K562 (cell line): ENCODE measurements at regions not wholly inside any gene's neighbourhood (a gene's known extent, or its start where the extent isn't known, plus 50 kb on each side); places are given as distances from the start of the nearest gene placed in this dataset.

ENCODE experiments used
- ATAC-seq: fragments of 200-7000 bp; cut with Tn5 transposase; 3 replicates; pipeline ENCODE4 v1.9.1; 2020; ENCODE audit warnings: moderate library complexity
- BruUV-seq: library from RNA; stranded (reverse); fragments of 400-500 nt; replicated peaks from 2 replicates; lab custom pipeline; 2021; lab: Mats Ljungman, UMichigan
- CTCF ChIA-PET: fragments of 300-600 bp; formaldehyde crosslinking; extraction: SDS; loops from one replicate; lab custom pipeline; 2021; ENCODE audit warnings: low intra/inter-chr PET ratio; lab: Yijun Ruan, JAX
- POLR2A ChIA-PET: fragments of 300-600, 350-650 bp; sonication (Branson Sonifier 250); formaldehyde crosslinking; extraction: SDS; loops from one replicate; lab custom pipeline; 2021; ENCODE audit warnings: antibody characterized with exemption, inconsistent platforms; lab: Yijun Ruan, JAX
- DNase-seq, 4 experiments: peaks; one replicate each; pipeline versions ENCODE4 v3.0.0 to v3.0.0-alpha.2; 2011 to 2018; ENCODE audit warnings: low spot score in 3 of 4, mixed read lengths in 3 of 4; ENCODE audit errors: extremely low read depth in 1 of 4
- FAIRE-seq: peaks from 2 replicates; lab custom pipeline; 2011; peaks lifted over from hg19 to GRCh38; lab: Jason Lieb, UNC
- H2AFZ ChIP-seq: 2 replicates; pipeline ENCODE4 v1.6.0; 2011; ENCODE audit warnings: low read depth, low read length, control low read depth, inconsistent platforms
- H3K27ac ChIP-seq: fragments of 200-600 bp; 3 replicates; pipeline ENCODE4 v1.8.0; 2011; ENCODE audit warnings: low read depth, mild to moderate bottlenecking, control low read depth, inconsistent platforms, low read length, moderate library complexity, mixed read lengths; ENCODE audit errors: extremely low read depth
- H3K27me3 ChIP-seq, 2 experiments: fragments of 300-600 bp in 1 of 2; 2 replicates in 1 of 2; 3 replicates in 1 of 2; pipeline versions ENCODE4 v1.6.0 to v1.8.0; 2011; ENCODE audit warnings: inconsistent platforms in 2 of 2, low read length in 2 of 2, mild to moderate bottlenecking in 1 of 2, mixed read lengths in 1 of 2, moderate library complexity in 1 of 2; ENCODE audit not compliant: control insufficient read depth in 2 of 2, insufficient read depth in 2 of 2
- H3K36me3 ChIP-seq: fragments of 300-600 bp; 3 replicates; pipeline ENCODE4 v1.8.0; 2011; ENCODE audit warnings: mild to moderate bottlenecking, low read length, inconsistent platforms; ENCODE audit not compliant: control insufficient read depth, insufficient read depth
- H3K4me1 ChIP-seq, 2 experiments: fragments of 200-600 bp in 1 of 2; replicated peaks in 1 of 2; 2 replicates in 1 of 2; 3 replicates in 1 of 2; pipeline versions ENCODE4 v1.5.1 to v1.8.0; 2011; ENCODE audit warnings: inconsistent platforms in 2 of 2, low read length in 2 of 2, mild to moderate bottlenecking in 1 of 2, mixed read lengths in 1 of 2, moderate library complexity in 1 of 2; ENCODE audit not compliant: control insufficient read depth in 2 of 2, insufficient read depth in 2 of 2
- H3K4me2 ChIP-seq: 2 replicates; pipeline ENCODE4 v1.6.1; 2011; ENCODE audit warnings: low read length, control low read depth, inconsistent platforms, mixed read lengths; ENCODE audit not compliant: insufficient read depth
- H3K4me3 ChIP-seq: fragments of 200-600 bp; sonication (generic), shearing (Covaris generic); 2 replicates; pipeline ENCODE4 v1.5.1; 2016; ENCODE audit warnings: control low read depth, inconsistent platforms
- H3K79me2 ChIP-seq: fragments of 200-600 bp; 3 replicates; pipeline ENCODE4 v1.8.0; 2011; ENCODE audit warnings: low read length, inconsistent platforms; ENCODE audit not compliant: control insufficient read depth, insufficient read depth
- H3K9ac ChIP-seq, 2 experiments: 2 replicates each; pipeline versions ENCODE4 v1.6.0 to v1.6.1; 2011; ENCODE audit warnings: low read depth in 2 of 2, low read length in 2 of 2, control low read depth in 1 of 2, inconsistent platforms in 1 of 2, mild to moderate bottlenecking in 1 of 2, mixed read lengths in 1 of 2; ENCODE audit not compliant: insufficient read depth in 1 of 2
- H3K9me1 ChIP-seq: one replicate; pipeline ENCODE4 v1.6.0; 2011; ENCODE audit warnings: inconsistent platforms, mild to moderate bottlenecking, low read length, moderate library complexity; ENCODE audit not compliant: control insufficient read depth, insufficient read depth
- H3K9me3 ChIP-seq: replicated peaks from 2 replicates; pipeline ENCODE4 v1.5.1; 2011; ENCODE audit warnings: low read depth, low read length, inconsistent platforms; ENCODE audit not compliant: control insufficient read depth, insufficient read depth
- H4K20me1 ChIP-seq: replicated peaks from 2 replicates; pipeline ENCODE4 v1.6.1; 2011; ENCODE audit warnings: low read length, inconsistent platforms, mixed read lengths; ENCODE audit not compliant: control insufficient read depth, insufficient read depth
- CBX8 ChIP-seq: fragments of 200-600 bp; sonication (generic); IDR thresholded peaks from 2 replicates; pipeline ENCODE4 v1.6.1; 2012; ENCODE audit warnings: borderline replicate concordance, mixed run types, low read depth, mild to moderate bottlenecking, moderate library complexity, mixed read lengths, low read length, control low read depth, inconsistent platforms; ENCODE audit not compliant: poor library complexity, severe bottlenecking; ENCODE audit errors: extremely low read depth
- HDAC2 ChIP-seq: fragments of 450-650 bp; IDR thresholded peaks from 2 replicates; pipeline ENCODE4 v1.6.1; 2016; ENCODE audit warnings: mild to moderate bottlenecking
- IRF9 ChIP-seq: fragments of 450-650 bp; IDR thresholded peaks from 2 replicates; pipeline ENCODE4 v1.6.1; 2016; ENCODE audit warnings: missing biosample characterization, missing genetic modification characterization
- KLF16 ChIP-seq: IDR thresholded peaks from 2 replicates; pipeline ENCODE4 v1.6.1; 2016; ENCODE audit warnings: antibody characterized with exemption
- LCOR ChIP-seq: sonication (generic); formaldehyde crosslinking; IDR thresholded peaks from 2 replicates; pipeline ENCODE4 v1.8.0; 2022; ENCODE audit warnings: mild to moderate bottlenecking, missing genetic modification reagents
- NR2C2 ChIP-seq, 2 experiments: fragments of 200-800 bp in 1 of 2; sonication (Bioruptor generic) in 1 of 2; sonication (generic) in 1 of 2; formaldehyde crosslinking in 1 of 2; IDR thresholded peaks; 2 replicates each; pipeline versions ENCODE4 v1.6.1 to v1.8.0; 2016 to 2022; ENCODE audit warnings: mild to moderate bottlenecking in 1 of 2, missing compliant biosample characterization in 1 of 2, missing genetic modification characterization in 1 of 2, missing genetic modification reagents in 1 of 2
- PRPF4 ChIP-seq: fragments of 200-400 bp; formaldehyde crosslinking; IDR thresholded peaks from one replicate; pipeline ENCODE4 v1.6.1; 2017; ENCODE audit warnings: low read length, low read depth, mild to moderate bottlenecking; ENCODE audit not compliant: insufficient read depth, poor library complexity, severe bottlenecking
- RBFOX2 ChIP-seq: fragments of 200-400 bp; formaldehyde crosslinking; IDR thresholded peaks from 2 replicates; pipeline ENCODE4 v1.6.1; 2017; ENCODE audit warnings: low read depth, mild to moderate bottlenecking, low read length, moderate library complexity
- ZNF318 ChIP-seq, 2 experiments: fragments of 450-650 bp; IDR thresholded peaks; 2 replicates each; pipeline ENCODE4 v1.6.1; 2016; ENCODE audit warnings: mild to moderate bottlenecking in 2 of 2, borderline replicate concordance in 1 of 2, low read depth in 1 of 2, moderate library complexity in 1 of 2
- ZNF639 ChIP-seq, 2 experiments: fragments of 200-800 bp in 1 of 2; sonication (Bioruptor generic) in 1 of 2; sonication (generic) in 1 of 2; formaldehyde crosslinking in 1 of 2; IDR thresholded peaks in 1 of 2; conservative IDR thresholded peaks in 1 of 2; 2 replicates each; pipeline versions ENCODE4 v1.5.0 to v1.6.1; 2016 to 2020; ENCODE audit warnings: missing compliant biosample characterization in 1 of 2, missing genetic modification characterization in 1 of 2, missing genetic modification reagents in 1 of 2
- ZNF764 ChIP-seq: fragments of 250-450 bp; sonication (Bioruptor Pico); IDR thresholded peaks from 2 replicates; pipeline ENCODE4 v1.4.0; 2020; ENCODE audit warnings: low read depth, mild to moderate bottlenecking, moderate library complexity
- WGBS: fragments of 100-300 bp; shearing (Covaris generic); methylation state at CpG from one replicate; pipeline ENCODE4 v1.1.6; 2016; ENCODE audit warnings: low coverage, mixed read lengths; ENCODE audit not compliant: insufficient coverage; ENCODE audit errors: missing lambda C conversion rate; 5-methylcytosine and 5-hydroxymethylcytosine counted together
- in situ Hi-C: fragments of 300-500 bp; cut with MboI; formaldehyde crosslinking; loops from 4 replicates; pipeline ENCODE4 v1.15.0; 2018; ENCODE audit warnings: inconsistent platforms, mixed read lengths
- intact Hi-C: fragments of 100-400 bp; cut with micrococcal nuclease; formaldehyde crosslinking; loops from 2 replicates; pipeline ENCODE4 v1.14.2; 2022

GRCh38 chr1:184900507-184900906, 73.8 kb downstream of the NIBAN1 start:
- 81% methylated on average over 4 of the region's 4 CpGs for WGBS
- intact Hi-C loops = no loop called here
- Histone ChIP-seq H3K4me2 (no peak overlapping the region), H3K27me3 (no peaks in the 10 kb centered on the region), H2AFZ (no peak overlapping the region), H3K27ac (no peak overlapping the region), H3K4me3 (no peak overlapping the region), H3K4me1 (no peaks in the 10 kb centered on the region), H3K79me2 (no peaks in the 10 kb centered on the region), H3K9me1 (no peaks in the 10 kb centered on the region), H3K9me3 (no peaks in the 10 kb centered on the region), H4K20me1 (no peaks in the 10 kb centered on the region), H3K9ac (no peak overlapping the region), H3K36me3 (peaks cover 4% of the 10 kb centered on the region; the same call in 1 of the 3 replicates)
- ChIA-PET POLR2A (interaction anchor here (0.6 to 2.0 kb wide), 2 partner anchors 12 to 146 kb away, joined by 5 to 7 read pairs; no protein-coding TSS in a partner anchor), CTCF (no interaction called here)
- DNase-seq (no peak), ATAC-seq (no peak), FAIRE-seq (no peak)
- in situ Hi-C loops = no loop called here
- no TSS peak for BruUV-seq
- TF ChIP-seq PRPF4 (no peak), ZNF318 (IDR thresholded peaks at IDR 0.05; ENCODE audit: borderline replicate concordance in 1 of 2, low read depth in 1 of 2) (no peak), KLF16 (no peak), HDAC2 (no peak), RBFOX2 (no peak), IRF9 (tag) (no peak), NR2C2 (CRISPR knock-in tag; IDR thresholded peaks at IDR 0.05) (no peak), NR2C2 (tag; IDR thresholded peaks at IDR 0.05) (no peak), CBX8 (no peak), ZNF639 (CRISPR knock-in tag; conservative IDR thresholded peaks at IDR 0.05 in 1 of 2, IDR thresholded peaks at IDR 0.05 in 1 of 2) (no peak), ZNF764 (no peak), LCOR (CRISPR knock-in tag) (no peak)
